Kidney (tissue), 13 donors: ENCODE measurements at regions not wholly inside any gene's neighbourhood (a gene's known extent, or its start where the extent isn't known, plus 50 kb on each side); places are given as distances from the start of the nearest gene placed in this dataset.

Experiments
- DNase-seq, 5 donors: peaks; one replicate each; pipeline ENCODE4 v3.0.0-alpha.2; 2013 to 2020
- FAIRE-seq: peaks from 2 replicates; lab custom pipeline; 2012; peaks lifted over from hg19 to GRCh38; lab: Jason Lieb, UNC
- H3K27ac ChIP-seq, 2 donors: one replicate each; pipeline ENCODE4 v1.7.0; 2013; ENCODE audit warnings: low read depth in 2 of 2, low read length in 2 of 2, inconsistent platforms in 1 of 2
- H3K27me3 ChIP-seq: one replicate; pipeline ENCODE4 v1.7.1; 2013; ENCODE audit warnings: low read length, inconsistent platforms; ENCODE audit not compliant: control insufficient read depth, insufficient read depth
- H3K36me3 ChIP-seq, 3 donors: one replicate each; pipeline versions ENCODE4 v1.7.0 to v1.7.1; 2013; ENCODE audit warnings: low read length in 3 of 3, control low read depth in 1 of 3, inconsistent platforms in 1 of 3; ENCODE audit not compliant: insufficient read depth in 3 of 3, control insufficient read depth in 2 of 3
- H3K4me1 ChIP-seq, 3 donors: one replicate each; pipeline versions ENCODE4 v1.7.0 to v1.7.1; 2013; ENCODE audit warnings: low read length in 3 of 3, inconsistent platforms in 1 of 3, low read depth in 1 of 3; ENCODE audit not compliant: control insufficient read depth in 2 of 3, insufficient read depth in 2 of 3
- H3K4me3 ChIP-seq, 3 donors: one replicate each; pipeline versions ENCODE4 v1.7.0 to v1.8.1; 2013; ENCODE audit warnings: low read length in 3 of 3, control low read depth in 1 of 3, inconsistent platforms in 1 of 3
- H3K9ac ChIP-seq, 3 donors: one replicate each; pipeline versions ENCODE4 v1.7.0 to v1.7.1; 2013; ENCODE audit warnings: low read length in 3 of 3, control low read depth in 1 of 3, inconsistent platforms in 1 of 3
- H3K9me3 ChIP-seq, 3 donors: one replicate each; pipeline versions ENCODE4 v1.7.0 to v1.7.1; 2013; ENCODE audit warnings: low read length in 3 of 3, control low read depth in 1 of 3, inconsistent platforms in 1 of 3; ENCODE audit not compliant: control insufficient read depth in 2 of 3, insufficient read depth in 1 of 3
- CTCF ChIP-seq: IDR thresholded peaks from 3 replicates; pipeline ENCODE4 v1.5.1; 2012; ENCODE audit warnings: mild to moderate bottlenecking, moderate library complexity, borderline replicate concordance; ENCODE audit not compliant: insufficient read depth; ENCODE audit errors: extremely low read depth
- intact Hi-C: fragments of 100-400 bp; cut with DNase I; formaldehyde crosslinking; loops from one replicate; pipeline ENCODE4 v1.11.1; 2022
- donor health status: control.
- donor health status: control.
- donor health status: control.
- donor health status: control.
- donor health status: control.
- donor health status: DM: yes; HTN: yes; CAD: no.
- donor health status: Normal renal cell carcinoma (clear cell type).

DNA sequence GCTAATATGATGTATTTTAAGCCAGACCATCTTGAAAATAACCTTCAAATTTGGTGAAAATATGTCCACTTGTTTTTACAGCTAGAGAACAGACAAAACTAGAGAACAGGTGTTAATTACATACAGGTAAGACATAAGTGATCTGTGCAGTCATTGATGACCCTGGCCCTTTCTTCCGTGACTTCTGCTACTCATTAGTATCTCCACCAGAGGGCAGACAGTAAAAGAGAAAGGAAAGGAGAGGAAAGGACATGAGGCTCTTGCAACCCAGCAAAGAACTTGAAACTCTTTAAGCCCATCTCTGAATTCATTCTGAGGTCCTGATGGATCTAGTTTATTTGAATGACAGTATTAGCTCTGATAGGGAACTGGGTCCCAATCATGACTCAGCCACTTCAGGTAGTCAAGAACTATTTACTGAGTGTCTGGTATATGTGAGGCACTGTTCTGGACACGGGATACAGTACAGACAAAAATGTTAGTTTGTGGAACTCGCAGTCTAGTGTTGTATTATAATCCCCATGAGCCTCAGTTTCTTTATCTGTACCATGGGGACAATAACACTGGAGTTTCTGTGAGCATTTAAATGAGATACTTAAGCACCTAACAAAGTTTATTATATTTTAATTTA is 121.0 kb upstream of the TEX13D start:
- FAIRE-seq (peak; percentile 91), DNase-seq (peak in 1 of 5 donors; percentile 35)
- Histone ChIP-seq H3K4me3 (no peak overlapping the region), H3K36me3 (no peaks in the 10 kb centered on the region), H3K9me3 (no peaks in the 10 kb centered on the region), H3K27me3 (no peaks in the 10 kb centered on the region), H3K27ac (no peak overlapping the region), H3K4me1 (no peaks in the 10 kb centered on the region), H3K9ac (no peak overlapping the region)
- TF ChIP-seq CTCF = peak; percentile 38
- intact Hi-C loops = no loop called here

- Histone ChIP-seq H3K9me3 (no peaks in the 10 kb centered on the region), H3K4me1 (no peaks in the 10 kb centered on the region), H3K4me3 (no peak overlapping the region), H3K36me3 (no peaks in the 10 kb centered on the region), H3K27me3 (no peaks in the 10 kb centered on the region), H3K9ac (no peak overlapping the region), H3K27ac (no peak overlapping the region)
- intact Hi-C loops = no loop called here
- DNase-seq = no peak
- no peak for TF ChIP-seq CTCF
- no peak for FAIRE-seq
Observed at GRCh38 chrX:124212622-124213021, 119.8 kb upstream of the TEX13D start.

DNA sequence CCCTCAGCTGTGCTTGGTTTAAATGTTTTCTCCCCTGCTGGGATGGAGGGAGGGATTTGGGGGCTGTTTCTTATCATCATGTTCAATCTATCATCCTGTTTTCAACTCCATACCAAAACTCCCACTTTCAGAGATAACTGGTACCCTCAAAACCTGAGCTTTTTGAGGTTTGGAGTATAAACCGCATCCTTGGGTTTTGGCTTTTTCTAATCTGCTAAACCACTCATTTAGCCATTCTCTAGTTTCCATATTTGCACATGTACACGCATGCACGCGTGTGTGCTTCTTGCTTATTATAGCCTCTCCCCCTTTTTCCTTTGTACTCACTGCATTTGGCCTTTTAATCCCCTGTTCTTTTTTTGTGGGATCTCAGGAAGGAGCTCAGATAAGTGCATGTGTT is 116.7 kb upstream of the TEX13D start:
- no peak for FAIRE-seq

More for the DNA sequence above, 116.7 kb upstream of the TEX13D start:
- Histone ChIP-seq H3K4me1 (no peaks in the 10 kb centered on the region), H3K9me3 (no peaks in the 10 kb centered on the region), H3K36me3 (no peaks in the 10 kb centered on the region), H3K9ac (no peak overlapping the region), H3K27me3 (no peaks in the 10 kb centered on the region), H3K4me3 (no peak overlapping the region), H3K27ac (no peak overlapping the region)
- no peak for DNase-seq
- intact Hi-C loops = no loop called here
- TF ChIP-seq CTCF = no peak
